ENCODE measurements at regions not wholly inside any gene's neighbourhood (a gene's known extent, or its start where the extent isn't known, plus 50 kb on each side); places are given as distances from the start of the nearest gene placed in this dataset.

DNA sequence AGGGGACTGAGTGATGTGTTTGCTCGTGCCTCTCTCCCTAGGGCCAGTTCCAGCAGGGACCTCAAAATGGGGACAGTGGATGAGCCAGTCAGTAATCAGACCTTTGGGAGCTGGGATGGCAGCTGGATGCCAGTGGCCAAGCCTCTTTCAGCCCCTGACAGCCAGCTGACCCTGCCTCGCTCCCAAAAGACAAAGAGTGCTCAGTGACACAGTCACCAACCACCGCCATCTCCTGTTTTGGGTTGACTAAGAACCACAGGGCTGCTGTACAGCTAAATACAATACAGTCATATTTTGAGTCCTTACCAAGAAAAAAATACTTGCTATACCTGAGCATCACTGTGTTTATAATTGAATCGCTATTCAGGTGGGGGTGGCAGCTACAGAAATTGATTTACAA is 75.7 kb downstream of the POU3F3 start:
- no peak overlapping the region for H3K4me3 ChIP-seq (replicated peaks; ENCODE audit: insufficient read depth, low read length)

DNA sequence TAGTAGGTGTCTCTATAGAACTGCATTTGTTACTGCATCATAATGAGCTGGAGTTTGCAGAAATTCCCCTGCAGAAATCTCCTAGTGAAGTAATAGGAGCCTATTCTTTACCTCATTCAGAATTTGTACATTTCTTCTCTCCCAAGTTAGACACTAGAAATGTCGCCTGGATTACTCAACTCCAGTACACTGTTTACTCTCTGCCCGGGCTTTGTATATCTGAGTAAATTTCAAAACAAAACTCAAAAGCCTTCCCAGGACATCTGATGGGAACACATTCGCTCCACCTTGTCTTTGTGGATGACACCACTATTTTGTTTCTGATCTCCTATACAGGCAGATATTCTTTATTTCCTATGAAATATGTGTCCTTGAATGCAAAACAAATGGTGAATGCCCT is 76.8 kb downstream of the POU3F3 start:
- TF ChIP-seq SPI1 (IDR thresholded peaks at IDR 0.05; ENCODE audit: borderline replicate concordance, low read depth) (no peak), GABPA (IDR thresholded peaks at IDR 0.05; ENCODE audit: low read depth) (no peak), POLR2AphosphoS5 (IDR thresholded peaks at IDR 0.05; ENCODE audit: low read depth) (no peak)
- TF ChIP-seq, protein P1, sequence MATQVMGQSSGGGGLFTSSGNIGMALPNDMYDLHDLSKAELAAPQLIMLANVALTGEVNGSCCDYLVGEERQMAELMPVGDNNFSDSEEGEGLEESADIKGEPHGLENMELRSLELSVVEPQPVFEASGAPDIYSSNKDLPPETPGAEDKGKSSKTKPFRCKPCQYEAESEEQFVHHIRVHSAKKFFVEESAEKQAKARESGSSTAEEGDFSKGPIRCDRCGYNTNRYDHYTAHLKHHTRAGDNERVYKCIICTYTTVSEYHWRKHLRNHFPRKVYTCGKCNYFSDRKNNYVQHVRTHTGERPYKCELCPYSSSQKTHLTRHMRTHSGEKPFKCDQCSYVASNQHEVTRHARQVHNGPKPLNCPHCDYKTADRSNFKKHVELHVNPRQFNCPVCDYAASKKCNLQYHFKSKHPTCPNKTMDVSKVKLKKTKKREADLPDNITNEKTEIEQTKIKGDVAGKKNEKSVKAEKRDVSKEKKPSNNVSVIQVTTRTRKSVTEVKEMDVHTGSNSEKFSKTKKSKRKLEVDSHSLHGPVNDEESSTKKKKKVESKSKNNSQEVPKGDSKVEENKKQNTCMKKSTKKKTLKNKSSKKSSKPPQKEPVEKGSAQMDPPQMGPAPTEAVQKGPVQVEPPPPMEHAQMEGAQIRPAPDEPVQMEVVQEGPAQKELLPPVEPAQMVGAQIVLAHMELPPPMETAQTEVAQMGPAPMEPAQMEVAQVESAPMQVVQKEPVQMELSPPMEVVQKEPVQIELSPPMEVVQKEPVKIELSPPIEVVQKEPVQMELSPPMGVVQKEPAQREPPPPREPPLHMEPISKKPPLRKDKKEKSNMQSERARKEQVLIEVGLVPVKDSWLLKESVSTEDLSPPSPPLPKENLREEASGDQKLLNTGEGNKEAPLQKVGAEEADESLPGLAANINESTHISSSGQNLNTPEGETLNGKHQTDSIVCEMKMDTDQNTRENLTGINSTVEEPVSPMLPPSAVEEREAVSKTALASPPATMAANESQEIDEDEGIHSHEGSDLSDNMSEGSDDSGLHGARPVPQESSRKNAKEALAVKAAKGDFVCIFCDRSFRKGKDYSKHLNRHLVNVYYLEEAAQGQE (IDR thresholded peaks at IDR 0.05; ENCODE audit: insufficient replicate concordance, low read depth), result no peak
- TF ChIP-seq, protein P2, sequence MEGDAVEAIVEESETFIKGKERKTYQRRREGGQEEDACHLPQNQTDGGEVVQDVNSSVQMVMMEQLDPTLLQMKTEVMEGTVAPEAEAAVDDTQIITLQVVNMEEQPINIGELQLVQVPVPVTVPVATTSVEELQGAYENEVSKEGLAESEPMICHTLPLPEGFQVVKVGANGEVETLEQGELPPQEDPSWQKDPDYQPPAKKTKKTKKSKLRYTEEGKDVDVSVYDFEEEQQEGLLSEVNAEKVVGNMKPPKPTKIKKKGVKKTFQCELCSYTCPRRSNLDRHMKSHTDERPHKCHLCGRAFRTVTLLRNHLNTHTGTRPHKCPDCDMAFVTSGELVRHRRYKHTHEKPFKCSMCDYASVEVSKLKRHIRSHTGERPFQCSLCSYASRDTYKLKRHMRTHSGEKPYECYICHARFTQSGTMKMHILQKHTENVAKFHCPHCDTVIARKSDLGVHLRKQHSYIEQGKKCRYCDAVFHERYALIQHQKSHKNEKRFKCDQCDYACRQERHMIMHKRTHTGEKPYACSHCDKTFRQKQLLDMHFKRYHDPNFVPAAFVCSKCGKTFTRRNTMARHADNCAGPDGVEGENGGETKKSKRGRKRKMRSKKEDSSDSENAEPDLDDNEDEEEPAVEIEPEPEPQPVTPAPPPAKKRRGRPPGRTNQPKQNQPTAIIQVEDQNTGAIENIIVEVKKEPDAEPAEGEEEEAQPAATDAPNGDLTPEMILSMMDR (IDR thresholded peaks at IDR 0.05; ENCODE audit: insufficient read depth, low read length), result no peak
- Histone ChIP-seq H3K27ac (replicated peaks) (no peak overlapping the region), H3K4me3 (replicated peaks; ENCODE audit: insufficient read depth, low read length) (no peak overlapping the region), H3K27me3 (ENCODE audit: insufficient read depth, poor library complexity, severe bottlenecking) (no peaks in the 10 kb centered on the region)
- no peak for DNase-seq (ENCODE audit: low read depth in 1 of 2, low spot score in 1 of 2)

More for the DNA sequence above, 75.7 kb downstream of the POU3F3 start:
- DNase-seq (ENCODE audit: low read depth in 1 of 2, low spot score in 1 of 2), result no peak
- Histone ChIP-seq H3K27me3 (ENCODE audit: insufficient read depth, poor library complexity, severe bottlenecking) (no peaks in the 10 kb centered on the region), H3K27ac (replicated peaks) (no peak overlapping the region)
- TF ChIP-seq POLR2AphosphoS5 (IDR thresholded peaks at IDR 0.05; ENCODE audit: low read depth) (no peak), GABPA (IDR thresholded peaks at IDR 0.05; ENCODE audit: low read depth) (no peak), SPI1 (IDR thresholded peaks at IDR 0.05; ENCODE audit: borderline replicate concordance, low read depth) (no peak)
- TF ChIP-seq, protein P2 (IDR thresholded peaks at IDR 0.05; ENCODE audit: insufficient read depth, low read length), result no peak
- TF ChIP-seq, protein P1 (IDR thresholded peaks at IDR 0.05; ENCODE audit: insufficient replicate concordance, low read depth), result no peak

DNA sequence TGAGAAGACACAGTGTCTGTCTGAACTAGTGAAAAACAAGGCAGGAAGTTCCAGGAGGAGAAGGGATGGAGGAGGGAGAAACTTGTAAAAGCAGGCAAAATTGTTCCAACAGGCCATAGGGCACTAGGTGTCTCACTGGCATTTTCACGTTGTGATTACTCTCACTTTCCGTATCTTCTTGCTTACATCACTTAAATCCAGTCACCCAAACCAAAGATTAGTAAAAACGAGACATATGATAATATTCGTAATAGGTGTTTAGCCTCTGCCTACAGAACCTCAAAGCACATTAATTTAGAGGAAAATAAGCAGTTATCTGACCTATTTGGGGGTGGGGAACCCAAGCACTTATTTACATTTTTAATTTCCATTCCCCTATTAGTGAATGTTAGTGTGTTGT is 78.3 kb downstream of the POU3F3 start:
- H3K27ac ChIP-seq (replicated peaks), result no peak overlapping the region
- DNase-seq (ENCODE audit: low read depth in 1 of 2, low spot score in 1 of 2), result no peak
- no peaks in the 10 kb centered on the region for H3K27me3 ChIP-seq (ENCODE audit: insufficient read depth, poor library complexity, severe bottlenecking)
- TF ChIP-seq POLR2AphosphoS5 (IDR thresholded peaks at IDR 0.05; ENCODE audit: low read depth) (no peak), GABPA (IDR thresholded peaks at IDR 0.05; ENCODE audit: low read depth) (no peak), SPI1 (IDR thresholded peaks at IDR 0.05; ENCODE audit: borderline replicate concordance, low read depth) (no peak)
- TF ChIP-seq, protein P2 (IDR thresholded peaks at IDR 0.05; ENCODE audit: insufficient read depth, low read length), result no peak
- TF ChIP-seq, protein P1 (IDR thresholded peaks at IDR 0.05; ENCODE audit: insufficient replicate concordance, low read depth), result no peak
- H3K4me3 ChIP-seq (replicated peaks; ENCODE audit: insufficient read depth, low read length), result no peak overlapping the region

All from HL-60 (cell line).